CD4-positive, alpha-beta memory T cell (primary cell): ENCODE measurements at regions not wholly inside any gene's neighbourhood (a gene's known extent, or its start where the extent isn't known, plus 50 kb on each side); places are given as distances from the start of the nearest gene placed in this dataset.

Experiments
- CTCF ChIA-PET: fragments of 350-600 bp; sonication (Branson Sonifier 250); formaldehyde crosslinking; loops from one replicate; lab custom pipeline; 2021; ENCODE audit warnings: inconsistent platforms; ENCODE audit not compliant: partially characterized antibody; lab: Charles Lee
- POLR2A ChIA-PET: fragments of 350-600 bp; sonication (Branson Sonifier 250); formaldehyde crosslinking; loops from one replicate; lab custom pipeline; 2021; ENCODE audit not compliant: partially characterized antibody; lab: Charles Lee
- DNase-seq, 5 donors: peaks; one replicate each; pipeline versions ENCODE4 v3.0.0 to v3.0.0-alpha.2; 2020 to 2022; ENCODE audit warnings: mixed read lengths in 1 of 5
- H3K27ac ChIP-seq: one replicate; pipeline ENCODE4 v1.7.0; 2013; ENCODE audit warnings: low read depth, low read length
- H3K27me3 ChIP-seq: 2 replicates; pipeline ENCODE4 v1.7.0; 2013; ENCODE audit warnings: mild to moderate bottlenecking, low read length, moderate library complexity; ENCODE audit not compliant: insufficient read depth
- H3K36me3 ChIP-seq: 2 replicates; pipeline ENCODE4 v1.7.0; 2013; ENCODE audit warnings: mild to moderate bottlenecking, low read length, moderate library complexity; ENCODE audit not compliant: insufficient read depth
- H3K4me1 ChIP-seq: 2 replicates; pipeline ENCODE4 v1.7.0; 2013; ENCODE audit warnings: mild to moderate bottlenecking, low read length, moderate library complexity; ENCODE audit not compliant: insufficient read depth
- H3K4me3 ChIP-seq, 2 donors: one replicate each; pipeline ENCODE4 v1.7.0; 2013; ENCODE audit warnings: low read length in 2 of 2, mild to moderate bottlenecking in 1 of 2
- H3K9me3 ChIP-seq, 2 donors: one replicate each; pipeline ENCODE4 v1.7.0; 2013; ENCODE audit warnings: low read length in 2 of 2, control low read depth in 1 of 2; ENCODE audit not compliant: control insufficient read depth in 1 of 2
- H3K27ac Mint-ChIP-seq, 7 donors: one replicate each; pipeline ENCODE4 v1.8.0; 2020 to 2021; ENCODE audit warnings: mixed read lengths in 7 of 7, mild to moderate bottlenecking in 6 of 7, inconsistent platforms in 3 of 7, moderate library complexity in 3 of 7
- H3K27me3 Mint-ChIP-seq, 2 donors: one replicate each; pipeline ENCODE4 v1.8.0; 2020 to 2021; ENCODE audit warnings: mixed read lengths in 2 of 2
- H3K36me3 Mint-ChIP-seq, 2 donors: one replicate each; pipeline ENCODE4 v1.8.0; 2020 to 2021; ENCODE audit warnings: mixed read lengths in 2 of 2, inconsistent platforms in 1 of 2, mild to moderate bottlenecking in 1 of 2
- H3K4me1 Mint-ChIP-seq, 4 donors: one replicate each; pipeline ENCODE4 v1.8.0; 2020 to 2021; ENCODE audit warnings: mixed read lengths in 4 of 4, mild to moderate bottlenecking in 1 of 4
- H3K4me3 Mint-ChIP-seq, 8 donors: one replicate each; pipeline ENCODE4 v1.8.0; 2020 to 2021; ENCODE audit warnings: mixed read lengths in 8 of 8, mild to moderate bottlenecking in 7 of 8, moderate library complexity in 6 of 8, inconsistent platforms in 3 of 8
- H3K9me3 Mint-ChIP-seq, 8 donors: one replicate each; pipeline ENCODE4 v1.8.0; 2020 to 2021; ENCODE audit warnings: mixed read lengths in 8 of 8, mild to moderate bottlenecking in 5 of 8, inconsistent platforms in 3 of 8, moderate library complexity in 1 of 8
- intact Hi-C: fragments of 100-400 bp; cut with micrococcal nuclease; formaldehyde crosslinking; loops from one replicate; pipeline ENCODE4 v1.15.1; 2023

DNA sequence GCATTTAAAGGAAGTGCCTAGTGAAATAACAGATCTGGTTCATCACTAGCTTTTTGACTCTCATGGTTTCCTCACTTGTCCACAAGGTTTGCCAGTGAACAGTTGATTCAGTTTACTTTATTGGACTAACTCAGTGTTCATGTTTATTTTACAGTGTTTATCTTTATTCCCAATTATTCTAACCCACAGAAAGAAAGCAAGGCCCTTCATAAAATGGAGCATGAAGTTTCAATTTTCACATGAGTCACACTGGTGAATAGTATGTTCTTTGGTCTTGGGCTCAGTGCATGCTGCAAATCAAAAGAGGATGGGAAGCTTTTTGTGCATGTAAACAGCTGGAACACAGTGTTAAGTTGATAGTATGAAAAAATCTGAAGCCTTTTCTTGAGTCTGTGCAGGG lies 217.6 kb upstream of the HDDC2 start:
- Mint-ChIP-seq H3K4me1 (no peaks in the 10 kb centered on the region), H3K36me3 (no peaks in the 10 kb centered on the region), H3K27ac (no peak overlapping the region), H3K4me3 (no peak overlapping the region), H3K9me3 (peaks cover 0 to 12% (median 4%) of the 10 kb centered on the region in 8 donors), H3K27me3 (peaks cover 1 to 16% of the 10 kb centered on the region in 2 donors)
- intact Hi-C loops: no loop called here
- no peaks in the 10 kb centered on the region for H3K27me3 ChIP-seq
- H3K9me3 ChIP-seq: no peaks in the 10 kb centered on the region
- no peak for DNase-seq
- H3K4me3 ChIP-seq: no peak overlapping the region
- POLR2A ChIA-PET: no interaction called here
- H3K36me3 ChIP-seq: no peaks in the 10 kb centered on the region
- no peaks in the 10 kb centered on the region for H3K4me1 ChIP-seq
- CTCF ChIA-PET: no interaction called here
- no peak overlapping the region for H3K27ac ChIP-seq

DNA sequence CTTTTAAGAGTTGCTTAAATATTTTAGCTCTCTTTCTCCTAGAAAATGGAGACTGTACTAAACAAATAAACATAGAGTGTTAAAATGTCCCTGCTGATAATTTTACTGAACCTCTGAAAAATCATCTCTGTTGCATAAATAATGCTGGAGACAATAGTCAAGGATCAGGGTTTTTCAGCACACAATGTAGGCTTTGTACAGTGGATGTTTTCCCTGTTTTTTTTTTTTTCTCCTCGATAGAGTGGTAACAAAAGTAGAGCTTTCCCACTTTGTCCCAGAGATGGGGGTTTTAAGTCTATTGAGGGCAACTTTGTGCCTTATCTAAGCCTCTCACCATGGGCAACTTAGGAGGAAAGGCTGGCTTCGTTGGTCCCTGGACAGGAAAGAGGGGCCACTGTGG lies 222.6 kb upstream of the HDDC2 start:
- POLR2A ChIA-PET: no interaction called here
- intact Hi-C loops: no loop called here
- Histone ChIP-seq H3K27ac (no peak overlapping the region), H3K4me3 (no peak overlapping the region), H3K27me3 (no peaks in the 10 kb centered on the region), H3K9me3 (no peaks in the 10 kb centered on the region), H3K36me3 (no peaks in the 10 kb centered on the region), H3K4me1 (no peaks in the 10 kb centered on the region)
- CTCF ChIA-PET: no interaction called here
- H3K36me3 Mint-ChIP-seq: no peaks in the 10 kb centered on the region
- no peak overlapping the region for H3K4me3 Mint-ChIP-seq
- H3K9me3 Mint-ChIP-seq: peaks cover 0 to 4% (median 0%) of the 10 kb centered on the region in 8 donors
- peaks cover 19 to 22% of the 10 kb centered on the region in 2 donors for H3K27me3 Mint-ChIP-seq
- DNase-seq: no peak
- no peak overlapping the region for H3K27ac Mint-ChIP-seq
- H3K4me1 Mint-ChIP-seq: no peaks in the 10 kb centered on the region

GRCh38 chr6:125526007-125526720 lies 223.3 kb upstream of the HEY2 start:
- Mint-ChIP-seq H3K27ac (no peak overlapping the region), H3K9me3 (peaks cover 0 to 4% (median 0%) of the 10 kb centered on the region in 8 donors), H3K4me3 (no peak overlapping the region), H3K4me1 (no peaks in the 10 kb centered on the region), H3K36me3 (no peaks in the 10 kb centered on the region), H3K27me3 (peaks cover 19 to 26% of the 10 kb centered on the region in 2 donors)
- ChIA-PET CTCF (no interaction called here), POLR2A (no interaction called here)
- Histone ChIP-seq H3K4me1 (no peaks in the 10 kb centered on the region), H3K9me3 (no peaks in the 10 kb centered on the region), H3K27ac (no peak overlapping the region), H3K36me3 (no peaks in the 10 kb centered on the region), H3K4me3 (no peak overlapping the region), H3K27me3 (no peaks in the 10 kb centered on the region)
- intact Hi-C loops: no loop called here
- DNase-seq: no peak

GRCh38 chr6:125528621-125529041 lies 220.8 kb upstream of the HEY2 start:
- ChIA-PET POLR2A (no interaction called here), CTCF (no interaction called here)
- no peak overlapping the region for H3K4me3 Mint-ChIP-seq
- H3K9me3 Mint-ChIP-seq: peaks cover 0 to 4% (median 0%) of the 10 kb centered on the region in 8 donors
- Histone ChIP-seq H3K9me3 (no peaks in the 10 kb centered on the region), H3K27me3 (no peaks in the 10 kb centered on the region), H3K4me3 (no peak overlapping the region), H3K4me1 (no peaks in the 10 kb centered on the region), H3K27ac (no peak overlapping the region), H3K36me3 (no peaks in the 10 kb centered on the region)
- no peaks in the 10 kb centered on the region for H3K36me3 Mint-ChIP-seq
- no peak for DNase-seq
- intact Hi-C loops: no loop called here
- H3K27me3 Mint-ChIP-seq: peaks cover 23 to 35% of the 10 kb centered on the region in 2 donors
- H3K4me1 Mint-ChIP-seq: no peaks in the 10 kb centered on the region
- H3K27ac Mint-ChIP-seq: no peak overlapping the region

- peaks cover 0 to 4% (median 0%) of the 10 kb centered on the region in 8 donors for H3K9me3 Mint-ChIP-seq
- ChIA-PET CTCF (no interaction called here), POLR2A (no interaction called here)
- no peak overlapping the region for H3K27ac ChIP-seq
- no peaks in the 10 kb centered on the region for H3K36me3 Mint-ChIP-seq
- no peak overlapping the region for H3K4me3 Mint-ChIP-seq
- no peak overlapping the region for H3K4me3 ChIP-seq
- H3K4me1 ChIP-seq: no peaks in the 10 kb centered on the region
- intact Hi-C loops: no loop called here
- no peaks in the 10 kb centered on the region for H3K9me3 ChIP-seq
- peaks cover 23 to 35% of the 10 kb centered on the region in 2 donors for H3K27me3 Mint-ChIP-seq
- H3K4me1 Mint-ChIP-seq: no peaks in the 10 kb centered on the region
- no peaks in the 10 kb centered on the region for H3K36me3 ChIP-seq
- no peak overlapping the region for H3K27ac Mint-ChIP-seq
- no peak for DNase-seq
- no peaks in the 10 kb centered on the region for H3K27me3 ChIP-seq
These were observed 220.4 kb upstream of the HEY2 start for GRCh38 chr6:125529061-125529460.

- ChIA-PET POLR2A (no interaction called here), CTCF (no interaction called here)
- H3K27ac Mint-ChIP-seq: no peak overlapping the region
- Histone ChIP-seq H3K9me3 (no peaks in the 10 kb centered on the region), H3K36me3 (no peaks in the 10 kb centered on the region), H3K4me3 (no peak overlapping the region), H3K4me1 (no peaks in the 10 kb centered on the region), H3K27ac (no peak overlapping the region), H3K27me3 (no peaks in the 10 kb centered on the region)
- H3K4me1 Mint-ChIP-seq: peaks cover 0 to 4% (median 0%) of the 10 kb centered on the region in 4 donors
- DNase-seq: no peak
- H3K27me3 Mint-ChIP-seq: peaks cover 32 to 35% of the 10 kb centered on the region in 2 donors
- H3K4me3 Mint-ChIP-seq: no peak overlapping the region
- H3K36me3 Mint-ChIP-seq: no peaks in the 10 kb centered on the region
- intact Hi-C loops: no loop called here
- peaks cover 0 to 2% (median 0%) of the 10 kb centered on the region in 8 donors for H3K9me3 Mint-ChIP-seq
These were observed 215.6 kb upstream of the HEY2 start for GRCh38 chr6:125533710-125534397.

GRCh38 chr6:125534430-125535263 lies 214.8 kb upstream of the HEY2 start:
- Histone ChIP-seq H3K4me1 (no peaks in the 10 kb centered on the region), H3K27ac (no peak overlapping the region), H3K27me3 (no peaks in the 10 kb centered on the region), H3K36me3 (no peaks in the 10 kb centered on the region), H3K9me3 (no peaks in the 10 kb centered on the region), H3K4me3 (no peak overlapping the region)
- CTCF ChIA-PET: no interaction called here
- Mint-ChIP-seq H3K27ac (no peak overlapping the region), H3K4me1 (peaks cover 0 to 4% (median 0%) of the 10 kb centered on the region in 4 donors), H3K27me3 (peaks cover 31 to 32% of the 10 kb centered on the region in 2 donors), H3K4me3 (no peak overlapping the region), H3K36me3 (no peaks in the 10 kb centered on the region), H3K9me3 (peaks cover 0 to 2% (median 0%) of the 10 kb centered on the region in 8 donors)
- DNase-seq: no peak
- POLR2A ChIA-PET: no interaction called here
- intact Hi-C loops: no loop called here
